Panc1 (cell line): ENCODE measurements at regions not wholly inside any gene's neighbourhood (a gene's known extent, or its start where the extent isn't known, plus 50 kb on each side); places are given as distances from the start of the nearest gene placed in this dataset.

Experiments
- ATAC-seq: fragments of 200-7000 bp; cut with Tn5 transposase; 2 replicates; pipeline ENCODE4 v1.9.1; 2020; ENCODE audit warnings: mild to moderate bottlenecking, moderate library complexity
- BruUV-seq: library from RNA; stranded (reverse); fragments of 400-500 nt; replicated peaks from 2 replicates; lab custom pipeline; 2021; lab: Mats Ljungman, UMichigan
- CTCF ChIA-PET: fragments of 300-600 bp; sonication (Branson Sonifier 250); formaldehyde crosslinking; loops from one replicate; lab custom pipeline; 2022; ENCODE audit warnings: antibody characterized with exemption; lab: Charles Lee
- POLR2A ChIA-PET: fragments of 300-600 bp; sonication (Branson Sonifier 250); formaldehyde crosslinking; loops from one replicate; lab custom pipeline; 2022; ENCODE audit warnings: antibody characterized with exemption; lab: Charles Lee
- DNase-seq: peaks from one replicate; pipeline ENCODE4 v3.0.0-alpha.2; 2010; ENCODE audit warnings: low read depth, low spot score
- H3K27ac ChIP-seq: 2 replicates; pipeline ENCODE4 v1.5.1; 2011; ENCODE audit warnings: mild to moderate bottlenecking, low read length, inconsistent platforms
- H3K27me3 ChIP-seq: fragments of 200-500 bp; sonication (Bioruptor generic); 2 replicates; pipeline ENCODE4 v1.6.0; 2014; ENCODE audit warnings: low read length, inconsistent platforms; ENCODE audit not compliant: control insufficient read depth, insufficient read depth
- H3K36me3 ChIP-seq: fragments of 200-500 bp; sonication (Bioruptor generic); 2 replicates; pipeline ENCODE4 v1.5.1; 2014; ENCODE audit warnings: inconsistent platforms, mild to moderate bottlenecking, low read length, moderate library complexity; ENCODE audit not compliant: control insufficient read depth, insufficient read depth
- H3K4me1 ChIP-seq: 2 replicates; pipeline ENCODE4 v1.5.1; 2011; ENCODE audit warnings: inconsistent platforms, mild to moderate bottlenecking, low read length, moderate library complexity; ENCODE audit not compliant: control insufficient read depth, insufficient read depth
- H3K4me3 ChIP-seq, 2 experiments: 2 replicates each; pipeline ENCODE4 v1.5.1; 2011 to 2012; ENCODE audit warnings: low read depth in 2 of 2, low read length in 2 of 2, mild to moderate bottlenecking in 2 of 2, inconsistent platforms in 1 of 2, moderate library complexity in 1 of 2
- H3K9me3 ChIP-seq: fragments of 200-500 bp; sonication (Bioruptor generic); 2 replicates; pipeline ENCODE4 v1.5.1; 2014; ENCODE audit warnings: low read depth, mild to moderate bottlenecking, inconsistent platforms, low read length, moderate library complexity; ENCODE audit not compliant: control insufficient read depth, insufficient read depth
- POLR2AphosphoS5 ChIP-seq: IDR thresholded peaks from 2 replicates; pipeline ENCODE4 v1.6.1; 2012; ENCODE audit warnings: mild to moderate bottlenecking, low read depth, low read length, moderate library complexity
- SIN3A ChIP-seq: IDR thresholded peaks from 2 replicates; pipeline ENCODE4 v1.6.1; 2012; ENCODE audit warnings: low read depth, mild to moderate bottlenecking, low read length, moderate library complexity, borderline replicate concordance; ENCODE audit not compliant: insufficient read depth
- TCF7L2 ChIP-seq: IDR thresholded peaks from 2 replicates; pipeline ENCODE4 v1.6.1; 2011; ENCODE audit warnings: mild to moderate bottlenecking, low read depth, low read length, inconsistent platforms
- in situ Hi-C: cut with HindIII; loops from 2 replicates; pipeline ENCODE4 v1.10.0; 2016; ENCODE audit warnings: low sequenced_read_pairs, low pct_unique_long_range_greater_than_20kb
- intact Hi-C: fragments of 100-400 bp; cut with micrococcal nuclease; formaldehyde crosslinking; loops from one replicate; pipeline ENCODE4 v1.10.0; 2022; ENCODE audit not compliant: unreplicated experiment
- TF ChIP-seq, protein P1 (sequence below): fragments of 450-650 bp; IDR thresholded peaks from 2 replicates; pipeline ENCODE4 v1.5.1; 2017; ENCODE audit warnings: mild to moderate bottlenecking
- TF ChIP-seq, protein P2 (sequence below), 2 experiments: IDR thresholded peaks; 2 replicates each; pipeline ENCODE4 v1.6.1; 2011 to 2012; ENCODE audit warnings: low read depth in 2 of 2, control low read depth in 1 of 2, low read length in 1 of 2, mild to moderate bottlenecking in 1 of 2, moderate library complexity in 1 of 2; ENCODE audit not compliant: insufficient read depth in 1 of 2

DNA sequence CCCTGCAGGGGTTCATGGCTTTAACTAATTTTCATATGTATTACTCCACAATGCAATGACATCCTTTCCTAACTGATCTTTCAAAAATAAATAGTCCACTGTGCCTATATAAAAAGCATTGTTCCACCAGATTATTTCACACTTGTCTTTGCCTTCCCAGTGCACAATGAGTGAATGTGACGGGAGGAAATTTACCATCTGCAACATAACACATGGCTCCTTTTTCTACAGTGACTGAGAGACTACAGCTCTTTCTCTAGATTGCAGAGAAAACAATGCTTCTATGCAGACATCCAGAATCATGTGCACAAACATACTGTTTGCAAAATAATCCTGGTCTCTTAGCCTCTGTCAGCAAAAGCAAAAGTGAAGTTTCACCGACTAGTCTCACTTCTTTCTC, 483.7 kb upstream of the PIK3R1 start:
- POLR2A ChIA-PET, result no interaction called here
- Histone ChIP-seq H3K4me3 (no peak overlapping the region), H3K27ac (no peak overlapping the region), H3K9me3 (no peaks in the 10 kb centered on the region), H3K4me1 (no peaks in the 10 kb centered on the region), H3K27me3 (no peaks in the 10 kb centered on the region), H3K36me3 (no peaks in the 10 kb centered on the region)
- in situ Hi-C loops (no loop called here), intact Hi-C loops (no loop called here)
- TF ChIP-seq SIN3A (no peak), TCF7L2 (no peak), POLR2AphosphoS5 (no peak)
- TF ChIP-seq, protein P1, sequence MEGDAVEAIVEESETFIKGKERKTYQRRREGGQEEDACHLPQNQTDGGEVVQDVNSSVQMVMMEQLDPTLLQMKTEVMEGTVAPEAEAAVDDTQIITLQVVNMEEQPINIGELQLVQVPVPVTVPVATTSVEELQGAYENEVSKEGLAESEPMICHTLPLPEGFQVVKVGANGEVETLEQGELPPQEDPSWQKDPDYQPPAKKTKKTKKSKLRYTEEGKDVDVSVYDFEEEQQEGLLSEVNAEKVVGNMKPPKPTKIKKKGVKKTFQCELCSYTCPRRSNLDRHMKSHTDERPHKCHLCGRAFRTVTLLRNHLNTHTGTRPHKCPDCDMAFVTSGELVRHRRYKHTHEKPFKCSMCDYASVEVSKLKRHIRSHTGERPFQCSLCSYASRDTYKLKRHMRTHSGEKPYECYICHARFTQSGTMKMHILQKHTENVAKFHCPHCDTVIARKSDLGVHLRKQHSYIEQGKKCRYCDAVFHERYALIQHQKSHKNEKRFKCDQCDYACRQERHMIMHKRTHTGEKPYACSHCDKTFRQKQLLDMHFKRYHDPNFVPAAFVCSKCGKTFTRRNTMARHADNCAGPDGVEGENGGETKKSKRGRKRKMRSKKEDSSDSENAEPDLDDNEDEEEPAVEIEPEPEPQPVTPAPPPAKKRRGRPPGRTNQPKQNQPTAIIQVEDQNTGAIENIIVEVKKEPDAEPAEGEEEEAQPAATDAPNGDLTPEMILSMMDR, result no peak
- TF ChIP-seq, protein P2, sequence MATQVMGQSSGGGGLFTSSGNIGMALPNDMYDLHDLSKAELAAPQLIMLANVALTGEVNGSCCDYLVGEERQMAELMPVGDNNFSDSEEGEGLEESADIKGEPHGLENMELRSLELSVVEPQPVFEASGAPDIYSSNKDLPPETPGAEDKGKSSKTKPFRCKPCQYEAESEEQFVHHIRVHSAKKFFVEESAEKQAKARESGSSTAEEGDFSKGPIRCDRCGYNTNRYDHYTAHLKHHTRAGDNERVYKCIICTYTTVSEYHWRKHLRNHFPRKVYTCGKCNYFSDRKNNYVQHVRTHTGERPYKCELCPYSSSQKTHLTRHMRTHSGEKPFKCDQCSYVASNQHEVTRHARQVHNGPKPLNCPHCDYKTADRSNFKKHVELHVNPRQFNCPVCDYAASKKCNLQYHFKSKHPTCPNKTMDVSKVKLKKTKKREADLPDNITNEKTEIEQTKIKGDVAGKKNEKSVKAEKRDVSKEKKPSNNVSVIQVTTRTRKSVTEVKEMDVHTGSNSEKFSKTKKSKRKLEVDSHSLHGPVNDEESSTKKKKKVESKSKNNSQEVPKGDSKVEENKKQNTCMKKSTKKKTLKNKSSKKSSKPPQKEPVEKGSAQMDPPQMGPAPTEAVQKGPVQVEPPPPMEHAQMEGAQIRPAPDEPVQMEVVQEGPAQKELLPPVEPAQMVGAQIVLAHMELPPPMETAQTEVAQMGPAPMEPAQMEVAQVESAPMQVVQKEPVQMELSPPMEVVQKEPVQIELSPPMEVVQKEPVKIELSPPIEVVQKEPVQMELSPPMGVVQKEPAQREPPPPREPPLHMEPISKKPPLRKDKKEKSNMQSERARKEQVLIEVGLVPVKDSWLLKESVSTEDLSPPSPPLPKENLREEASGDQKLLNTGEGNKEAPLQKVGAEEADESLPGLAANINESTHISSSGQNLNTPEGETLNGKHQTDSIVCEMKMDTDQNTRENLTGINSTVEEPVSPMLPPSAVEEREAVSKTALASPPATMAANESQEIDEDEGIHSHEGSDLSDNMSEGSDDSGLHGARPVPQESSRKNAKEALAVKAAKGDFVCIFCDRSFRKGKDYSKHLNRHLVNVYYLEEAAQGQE (IDR thresholded peaks at IDR 0.05; ENCODE audit: insufficient read depth in 1 of 2, low read depth in 2 of 2, low read length in 1 of 2), result no peak
- ATAC-seq (no peak), DNase-seq (no peak)
- CTCF ChIA-PET, result no interaction called here
- no TSS peak for BruUV-seq

DNA sequence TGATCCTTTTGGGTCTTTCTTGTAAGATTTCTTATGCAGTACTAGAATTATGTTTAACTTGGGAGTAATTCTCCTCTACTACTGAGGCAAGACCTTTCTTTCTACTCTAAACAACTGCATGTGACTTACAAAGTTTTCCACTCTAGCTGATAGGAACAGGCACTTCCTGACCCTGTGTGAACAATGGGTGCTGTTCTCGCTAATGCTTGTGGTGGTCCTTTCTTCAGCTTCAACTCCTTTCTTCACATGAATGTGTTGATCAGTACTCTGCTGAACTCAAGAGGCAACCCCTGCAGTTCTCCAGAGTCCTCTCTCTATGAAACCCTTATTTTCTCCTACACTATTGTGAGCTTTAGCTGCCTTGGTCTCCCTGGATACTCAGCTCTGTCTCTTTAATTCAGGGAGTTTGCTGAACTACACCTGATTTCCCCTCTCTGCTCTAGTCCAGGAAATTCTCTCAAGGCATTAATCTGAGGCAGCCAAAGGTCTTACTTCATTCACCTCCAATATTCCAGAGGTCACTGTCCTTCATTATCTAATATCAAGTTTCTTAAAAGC, 484.6 kb upstream of the PIK3R1 start:
- POLR2A ChIA-PET, result no interaction called here
- Histone ChIP-seq H3K27ac (no peak overlapping the region), H3K9me3 (no peaks in the 10 kb centered on the region), H3K36me3 (no peaks in the 10 kb centered on the region), H3K27me3 (no peaks in the 10 kb centered on the region), H3K4me1 (no peaks in the 10 kb centered on the region), H3K4me3 (no peak overlapping the region)
- no peak for TF ChIP-seq POLR2AphosphoS5
- TF ChIP-seq, protein P2 (IDR thresholded peaks at IDR 0.05; ENCODE audit: insufficient read depth in 1 of 2, low read depth in 2 of 2, low read length in 1 of 2), result no peak
- TF ChIP-seq, protein P1, result no peak
- no peak for TF ChIP-seq TCF7L2
- TF ChIP-seq SIN3A, result no peak
- intact Hi-C loops (no loop called here), in situ Hi-C loops (no loop called here)
- CTCF ChIA-PET, result no interaction called here
- DNase-seq (no peak), ATAC-seq (no peak)
- no TSS peak for BruUV-seq
